Endodermal cell (in vitro differentiated cells): ENCODE measurements at regions not wholly inside any gene's neighbourhood (a gene's known extent, or its start where the extent isn't known, plus 50 kb on each side); places are given as distances from the start of the nearest gene placed in this dataset.

Experiments
- DNase-seq: peaks from one replicate; pipeline ENCODE4 v3.0.0-alpha.2; 2017
- H3K27ac ChIP-seq: 2 replicates; pipeline ENCODE4 v1.5.1; 2013; ENCODE audit warnings: mild to moderate bottlenecking, low read depth, low read length, moderate library complexity
- H3K27me3 ChIP-seq: 2 replicates; pipeline ENCODE4 v1.6.1; 2013; ENCODE audit warnings: mild to moderate bottlenecking, low read length, moderate library complexity; ENCODE audit not compliant: insufficient read depth, control insufficient read depth, poor library complexity, severe bottlenecking
- H3K36me3 ChIP-seq: 2 replicates; pipeline ENCODE4 v1.7.0; 2013; ENCODE audit warnings: mild to moderate bottlenecking, low read length, moderate library complexity; ENCODE audit not compliant: control insufficient read depth, insufficient read depth
- H3K4me1 ChIP-seq: one replicate; pipeline ENCODE4 v1.7.0; 2013; ENCODE audit warnings: low read length; ENCODE audit not compliant: control insufficient read depth, insufficient read depth
- H3K4me3 ChIP-seq: 2 replicates; pipeline ENCODE4 v1.5.1; 2013; ENCODE audit warnings: mild to moderate bottlenecking, low read length, moderate library complexity
- H3K9ac ChIP-seq: 2 replicates; pipeline ENCODE4 v1.6.1; 2013; ENCODE audit warnings: mild to moderate bottlenecking, low read length, moderate library complexity; ENCODE audit not compliant: poor library complexity, severe bottlenecking; ENCODE audit errors: extremely low read depth
- H3K9me3 ChIP-seq: 2 replicates; pipeline ENCODE4 v1.6.1; 2013; ENCODE audit warnings: mild to moderate bottlenecking, low read length, moderate library complexity; ENCODE audit not compliant: control insufficient read depth
- H3K27ac Mint-ChIP-seq: 2 replicates; pipeline ENCODE4 v1.8.0; 2020; ENCODE audit warnings: mixed read lengths
- H3K27me3 Mint-ChIP-seq: 2 replicates; pipeline ENCODE4 v1.8.0; 2021; ENCODE audit warnings: mild to moderate bottlenecking, mixed read lengths; ENCODE audit not compliant: insufficient read depth
- H3K36me3 Mint-ChIP-seq: 2 replicates; pipeline ENCODE4 v1.8.0; 2020; ENCODE audit warnings: low read depth, mixed read lengths
- H3K4me1 Mint-ChIP-seq: 2 replicates; pipeline ENCODE4 v1.8.0; 2020; ENCODE audit warnings: mixed read lengths
- H3K4me3 Mint-ChIP-seq: 2 replicates; pipeline ENCODE4 v1.8.0; 2020; ENCODE audit warnings: mild to moderate bottlenecking, moderate library complexity, mixed read lengths
- H3K9me3 Mint-ChIP-seq: 2 replicates; pipeline ENCODE4 v1.8.0; 2020; ENCODE audit warnings: mild to moderate bottlenecking, mixed read lengths
- CTCF ChIP-seq: fragments of 200-600 bp; sonication (generic); conservative IDR thresholded peaks from 2 replicates; pipeline ENCODE4 v1.5.0; 2021; ENCODE audit warnings: antibody characterized with exemption, mild to moderate bottlenecking
- WGBS, 2 experiments: methylation state at CpG; one replicate each; pipeline versions ENCODE4 v1.1.5 to v1.1.7; 2013; ENCODE audit warnings: missing lambda C conversion rate in 2 of 2, mixed read lengths in 1 of 2; ENCODE audit not compliant: insufficient coverage in 1 of 2, insufficient read length in 1 of 2; 5-methylcytosine and 5-hydroxymethylcytosine counted together

- Mint-ChIP-seq H3K27ac (no peak overlapping the region), H3K4me3 (no peak overlapping the region), H3K4me1 (no peaks in the 10 kb centered on the region), H3K36me3 (no peaks in the 10 kb centered on the region), H3K27me3 (no peaks in the 10 kb centered on the region), H3K9me3 (no peaks in the 10 kb centered on the region)
- no peaks in the 10 kb centered on the region for H3K9me3 ChIP-seq
- WGBS, 2 experiments = 86 to 100% methylated on average over 1 of the region's 1 CpG
- DNase-seq = no peak
- no peak for TF ChIP-seq CTCF
- no peaks in the 10 kb centered on the region for H3K36me3 ChIP-seq
- H3K9ac ChIP-seq = no peak overlapping the region
- H3K4me3 ChIP-seq = no peak overlapping the region
- H3K4me1 ChIP-seq = no peaks in the 10 kb centered on the region
- no peak overlapping the region for H3K27ac ChIP-seq
- H3K27me3 ChIP-seq = no peaks in the 10 kb centered on the region
Observed at GRCh38 chr4:123806056-123806455, 409.5 kb downstream of the SPRY1 start.

DNA sequence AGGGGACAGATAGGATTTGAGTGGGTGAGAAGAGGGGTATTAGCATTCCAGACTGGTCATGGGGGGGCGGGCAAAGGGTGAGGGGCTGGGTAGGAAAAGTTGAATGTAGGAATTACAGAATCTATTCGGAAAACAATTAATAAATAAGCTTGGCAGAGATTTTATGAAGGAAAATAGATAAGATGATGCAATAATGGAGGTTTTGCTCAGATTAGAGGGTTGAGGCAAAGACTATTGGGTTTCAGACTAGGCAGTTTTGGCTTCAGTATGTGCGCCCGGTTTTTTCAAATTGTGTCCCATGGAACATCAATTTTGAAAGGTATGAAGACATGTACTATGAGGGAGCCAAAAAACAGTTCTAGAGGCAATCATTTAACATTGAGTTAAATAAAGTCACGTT lies 410.6 kb downstream of the SPRY1 start:
- Mint-ChIP-seq H3K4me1 (no peaks in the 10 kb centered on the region), H3K4me3 (no peak overlapping the region), H3K36me3 (no peaks in the 10 kb centered on the region), H3K27me3 (no peaks in the 10 kb centered on the region), H3K9me3 (no peaks in the 10 kb centered on the region), H3K27ac (no peak overlapping the region)
- no peaks in the 10 kb centered on the region for H3K27me3 ChIP-seq
- no peak for DNase-seq
- H3K36me3 ChIP-seq = no peaks in the 10 kb centered on the region
- H3K27ac ChIP-seq = no peak overlapping the region
- H3K9me3 ChIP-seq = no peaks in the 10 kb centered on the region
- no peak for TF ChIP-seq CTCF
- WGBS, 2 experiments = 90 to 98% methylated on average over 4 to 5 of the region's 5 CpGs
- no peaks in the 10 kb centered on the region for H3K4me1 ChIP-seq
- H3K9ac ChIP-seq = no peak overlapping the region
- no peak overlapping the region for H3K4me3 ChIP-seq

DNA sequence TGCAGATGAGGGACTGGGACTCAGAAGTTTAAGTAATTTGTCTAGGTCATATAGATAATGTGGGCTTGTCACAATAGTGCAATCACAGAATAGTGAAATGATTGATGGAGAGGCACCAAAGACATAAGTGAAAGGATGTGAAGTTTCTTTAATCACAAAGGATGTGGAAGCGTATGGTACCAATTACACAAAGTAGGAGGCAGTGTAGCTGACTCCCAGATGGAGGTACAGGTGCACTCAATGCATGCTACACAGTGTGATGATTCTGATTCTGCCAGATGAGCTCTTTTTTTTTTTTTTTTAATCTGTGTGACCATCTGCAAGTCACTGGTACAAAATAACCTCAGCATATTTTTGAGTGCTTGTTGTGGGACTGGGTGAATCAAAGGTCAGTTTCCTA lies 411.3 kb downstream of the SPRY1 start:
- no peak overlapping the region for H3K27ac ChIP-seq
- H3K4me1 ChIP-seq = no peaks in the 10 kb centered on the region
- Mint-ChIP-seq H3K9me3 (no peaks in the 10 kb centered on the region), H3K36me3 (no peaks in the 10 kb centered on the region), H3K27me3 (no peaks in the 10 kb centered on the region), H3K4me3 (no peak overlapping the region), H3K4me1 (no peaks in the 10 kb centered on the region), H3K27ac (no peak overlapping the region)
- H3K4me3 ChIP-seq = no peak overlapping the region
- no peaks in the 10 kb centered on the region for H3K27me3 ChIP-seq
- no peaks in the 10 kb centered on the region for H3K9me3 ChIP-seq
- WGBS, 2 experiments = 94% methylated on average over 1 of the region's 1 CpG; no CpG with 5 or more reads in 1 of the 2 experiments
- TF ChIP-seq CTCF = no peak
- no peak for DNase-seq
- H3K36me3 ChIP-seq = no peaks in the 10 kb centered on the region
- no peak overlapping the region for H3K9ac ChIP-seq
